T follicular helper cell (primary cell): ENCODE measurements at regions not wholly inside any gene's neighbourhood (a gene's known extent, or its start where the extent isn't known, plus 50 kb on each side); places are given as distances from the start of the nearest gene placed in this dataset.

Experiments
- DNase-seq: peaks from one replicate; pipeline ENCODE4 v3.0.0-alpha.2; 2020; ENCODE audit warnings: low read depth

DNA sequence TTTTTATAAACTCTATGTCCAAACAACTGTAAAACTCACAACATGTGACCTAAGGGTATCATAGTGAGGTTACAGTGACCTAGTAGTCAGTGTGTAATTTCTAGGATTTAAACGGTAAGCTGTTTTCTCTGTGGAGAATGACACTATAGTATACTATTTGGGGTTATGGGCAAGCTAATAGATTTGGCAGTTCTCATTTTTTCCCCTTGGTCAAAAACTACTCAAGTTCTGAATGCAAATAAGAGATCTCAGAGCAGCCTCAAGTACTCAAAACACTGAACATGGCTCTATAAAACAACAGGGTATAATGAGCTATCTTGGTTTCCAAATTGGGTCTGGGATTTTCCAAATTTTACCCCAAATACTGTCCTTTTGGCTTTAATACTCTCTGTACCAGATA lies 88.5 kb upstream of the HMCN1 start:
- DNase-seq = no peak

DNA sequence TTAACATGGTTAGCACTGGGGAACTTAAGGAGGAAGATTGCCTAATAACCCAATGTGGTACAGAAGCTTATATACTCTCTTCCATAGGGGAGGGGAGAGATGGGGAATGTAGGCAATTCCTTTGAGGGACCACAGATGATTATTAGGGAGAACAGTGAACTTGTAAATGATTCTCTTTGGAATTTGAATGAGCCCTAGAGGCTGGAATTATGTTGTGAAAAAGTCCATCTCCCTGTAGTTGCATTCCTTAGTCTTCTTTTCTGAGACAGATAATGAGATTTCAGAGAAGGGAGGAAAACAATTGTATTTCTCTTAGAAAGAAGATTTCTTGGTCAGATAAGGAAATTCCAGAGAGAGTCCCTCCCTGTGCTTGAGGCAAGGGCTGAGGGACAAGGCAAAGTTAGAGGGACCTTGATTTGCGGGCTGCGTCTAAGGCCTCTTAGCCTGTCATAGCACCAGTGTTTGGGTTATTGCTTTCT lies 89.0 kb upstream of the HMCN1 start:
- no peak for DNase-seq

- no peak for DNase-seq
Observed at GRCh38 chr1:185644531-185644930, 89.7 kb upstream of the HMCN1 start.

- no peak for DNase-seq
Observed at GRCh38 chr1:185636848-185637247, 97.3 kb upstream of the HMCN1 start.

GRCh38 chr1:185634704-185635103 lies 99.5 kb upstream of the HMCN1 start:
- no peak for DNase-seq

DNA sequence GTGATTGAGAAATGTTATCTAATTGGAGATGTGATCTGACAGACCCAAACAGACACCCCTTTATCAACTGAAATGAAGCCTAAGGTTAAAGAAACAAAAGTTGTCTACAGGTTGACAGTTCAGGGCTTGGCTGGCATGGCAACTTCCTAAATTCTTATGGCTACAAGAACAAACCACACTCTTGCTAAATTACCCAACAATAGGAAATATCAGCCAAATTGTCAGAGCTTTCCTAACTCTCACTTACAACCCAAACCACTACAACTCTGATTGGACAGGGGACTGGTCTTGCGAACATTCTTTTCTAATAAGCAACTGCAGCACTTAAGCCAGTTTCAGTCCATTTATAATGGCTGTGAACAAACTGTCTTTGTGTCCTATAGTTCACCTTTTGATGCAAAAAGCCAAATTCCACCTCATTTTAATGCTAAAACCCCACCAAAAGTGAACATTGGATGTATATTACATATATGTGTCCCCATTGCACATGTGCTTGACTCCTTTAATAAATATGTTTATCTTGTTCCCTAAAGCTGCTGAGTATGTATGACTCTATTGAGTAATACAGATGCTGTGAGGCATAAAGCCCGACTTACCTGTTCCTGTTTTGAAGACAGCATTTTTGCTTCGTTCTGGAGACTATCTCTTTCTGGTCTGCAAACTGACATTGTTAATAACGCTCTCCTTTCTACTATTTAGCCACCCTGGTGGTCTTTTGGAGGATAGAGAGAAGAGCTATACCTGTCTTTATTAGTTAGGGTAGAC lies 101.3 kb upstream of the HMCN1 start:
- DNase-seq = no peak

GRCh38 chr1:185631843-185632242 lies 102.3 kb upstream of the HMCN1 start:
- DNase-seq = no peak

DNA sequence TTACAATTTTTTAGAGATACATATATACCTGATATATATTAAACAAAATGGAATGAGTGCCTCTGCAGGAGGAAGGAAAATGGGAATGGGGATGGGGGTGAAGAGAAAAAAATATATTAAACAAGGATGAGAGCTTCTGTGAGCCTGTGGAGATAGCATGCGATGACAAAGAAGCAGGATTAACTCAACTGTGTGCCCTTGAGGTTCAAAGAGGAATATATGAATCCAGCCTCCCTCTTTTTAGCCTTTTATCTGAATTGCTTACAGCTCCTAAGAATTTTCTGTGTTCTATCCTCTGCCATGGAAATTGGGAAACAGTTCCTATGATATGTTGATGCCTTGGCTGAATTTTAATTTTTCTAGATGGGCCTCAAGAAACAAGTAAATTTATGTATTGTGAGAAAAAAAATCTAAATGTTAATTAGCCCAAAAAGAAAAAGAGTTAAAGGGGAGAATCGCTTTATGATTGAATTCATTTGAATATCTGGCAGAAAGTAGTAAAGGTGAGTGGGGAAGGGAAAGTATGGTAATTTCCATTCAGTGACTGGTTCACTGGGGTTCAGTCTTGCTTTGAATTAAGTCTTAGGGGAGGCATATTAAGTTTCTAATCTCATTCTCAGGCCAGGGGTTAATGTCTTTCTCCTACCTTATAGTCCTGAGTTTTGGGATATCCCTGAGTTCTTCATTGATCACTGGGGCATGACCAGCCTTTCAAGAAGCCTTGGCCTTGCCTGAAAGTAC lies 106.3 kb upstream of the HMCN1 start:
- DNase-seq = no peak

DNA sequence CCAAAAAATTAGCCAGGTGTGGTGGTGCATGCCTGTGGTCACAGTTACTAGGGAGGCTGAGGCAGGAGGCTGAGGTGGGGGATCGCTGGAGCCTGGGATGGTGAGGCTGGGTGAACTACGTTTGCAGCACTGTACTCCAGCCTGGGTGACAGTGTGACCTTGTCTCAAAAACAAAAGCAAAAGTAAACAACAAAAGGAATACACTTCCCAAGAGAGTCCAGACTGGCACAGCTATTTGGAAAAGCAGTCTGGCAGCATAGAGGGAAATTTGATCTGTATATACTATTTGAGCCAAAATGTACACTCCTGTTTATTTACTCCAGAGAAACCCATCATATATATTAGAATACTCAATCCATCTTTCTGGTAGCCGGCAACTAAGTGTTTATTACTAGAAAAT lies 107.0 kb upstream of the HMCN1 start:
- DNase-seq = no peak

DNA sequence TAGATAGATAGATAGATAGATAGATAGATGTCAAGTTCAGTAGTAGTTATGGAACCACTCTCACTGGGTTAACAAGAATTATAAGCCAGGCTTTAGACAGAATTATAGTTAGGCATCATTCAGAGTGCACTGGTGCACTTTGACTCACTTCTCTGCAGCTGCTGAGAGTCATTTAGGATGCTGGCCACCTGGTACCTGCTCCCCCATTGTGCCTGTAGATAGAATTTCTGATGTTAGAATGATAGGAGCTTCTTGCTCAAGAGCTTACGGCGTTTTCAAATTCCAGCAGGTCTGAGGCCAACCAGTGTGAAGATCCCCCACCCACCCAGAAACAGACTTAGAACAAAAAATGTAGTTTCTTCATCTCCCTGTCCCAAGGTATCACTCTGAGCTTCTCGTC lies 107.8 kb upstream of the HMCN1 start:
- DNase-seq = no peak

DNA sequence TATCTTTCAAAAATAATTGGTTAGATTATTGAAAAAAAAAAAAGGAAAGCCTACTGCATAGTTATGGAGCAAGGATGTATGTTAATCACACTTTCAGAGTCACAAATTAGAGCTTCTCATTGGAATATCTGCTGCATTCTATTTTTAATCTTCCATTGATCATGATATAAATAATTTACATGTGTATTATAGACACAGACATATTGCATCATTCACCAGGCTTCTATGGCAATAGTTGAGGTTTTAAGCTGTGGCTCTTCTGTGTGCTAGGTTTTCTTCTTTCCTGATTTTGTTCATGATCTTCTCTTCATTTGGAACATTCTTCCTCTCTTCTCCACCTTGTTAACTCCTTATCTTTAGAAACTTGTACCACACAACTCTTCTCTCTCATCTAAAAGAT lies 123.2 kb upstream of the HMCN1 start:
- no peak for DNase-seq

GRCh38 chr1:185608177-185608576 lies 126.0 kb upstream of the HMCN1 start:
- DNase-seq = no peak

DNA sequence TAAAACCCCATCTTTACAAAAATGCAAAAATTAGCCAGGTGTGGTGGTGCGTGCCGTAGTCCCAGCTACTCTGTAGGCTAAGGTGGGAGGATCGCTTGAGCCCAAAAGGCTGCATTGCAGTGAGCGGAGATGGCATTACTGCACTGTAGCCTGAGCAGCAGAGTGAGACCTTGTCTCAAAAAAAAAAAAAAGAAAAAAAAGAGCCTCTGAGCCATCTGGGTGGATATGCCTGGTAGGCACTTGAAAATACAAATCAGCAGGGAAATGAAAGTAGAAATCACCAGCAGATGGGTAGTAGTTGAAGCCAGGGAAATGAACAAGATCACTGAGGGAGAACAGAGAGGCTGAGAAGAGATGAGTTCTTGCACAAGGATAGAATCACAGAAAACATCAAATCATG lies 131.0 kb upstream of the HMCN1 start:
- DNase-seq = no peak

DNA sequence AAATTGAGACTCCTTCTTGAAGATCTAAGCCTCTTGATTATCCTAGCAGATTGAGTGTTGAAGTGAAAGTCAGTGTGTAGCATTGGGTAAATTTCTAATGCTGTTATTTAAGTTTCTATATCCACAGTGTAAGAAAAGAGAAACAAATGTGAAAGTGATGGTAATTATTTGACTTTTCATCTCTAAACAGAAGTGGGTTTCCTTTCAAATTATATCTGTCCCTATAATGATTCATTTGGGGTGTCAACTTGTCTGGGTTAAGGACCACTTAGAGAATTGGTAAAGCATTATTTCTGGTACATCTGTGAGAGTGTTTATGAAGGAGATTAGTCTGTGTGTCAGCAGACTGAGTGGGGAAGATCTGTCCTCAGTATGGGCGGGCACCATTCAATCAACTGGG lies 133.0 kb upstream of the HMCN1 start:
- DNase-seq = no peak

GRCh38 chr1:185600641-185601040 lies 133.6 kb upstream of the HMCN1 start:
- DNase-seq = no peak

DNA sequence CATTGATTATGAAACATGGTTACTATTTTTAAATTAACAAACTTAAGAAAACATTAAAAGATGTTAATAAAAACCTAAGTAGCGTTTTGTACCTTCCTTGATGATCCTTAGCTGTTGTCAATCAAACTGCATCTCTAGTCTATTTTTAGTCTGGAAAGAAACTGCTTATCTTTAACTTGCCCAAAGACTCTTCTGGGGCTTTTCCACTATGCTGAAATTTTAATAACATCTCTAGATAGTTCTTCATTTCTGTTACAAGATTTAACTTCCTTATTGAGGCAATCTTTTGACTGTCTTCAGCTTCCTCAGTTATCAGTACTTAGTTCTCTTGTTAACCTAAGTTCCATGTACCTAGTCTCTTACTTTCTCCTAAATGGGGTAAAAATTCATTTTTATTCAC lies 135.9 kb upstream of the HMCN1 start:
- DNase-seq = no peak

GRCh38 chr1:185595835-185596667 lies 138.1 kb upstream of the HMCN1 start:
- DNase-seq = peak; percentile 30

DNA sequence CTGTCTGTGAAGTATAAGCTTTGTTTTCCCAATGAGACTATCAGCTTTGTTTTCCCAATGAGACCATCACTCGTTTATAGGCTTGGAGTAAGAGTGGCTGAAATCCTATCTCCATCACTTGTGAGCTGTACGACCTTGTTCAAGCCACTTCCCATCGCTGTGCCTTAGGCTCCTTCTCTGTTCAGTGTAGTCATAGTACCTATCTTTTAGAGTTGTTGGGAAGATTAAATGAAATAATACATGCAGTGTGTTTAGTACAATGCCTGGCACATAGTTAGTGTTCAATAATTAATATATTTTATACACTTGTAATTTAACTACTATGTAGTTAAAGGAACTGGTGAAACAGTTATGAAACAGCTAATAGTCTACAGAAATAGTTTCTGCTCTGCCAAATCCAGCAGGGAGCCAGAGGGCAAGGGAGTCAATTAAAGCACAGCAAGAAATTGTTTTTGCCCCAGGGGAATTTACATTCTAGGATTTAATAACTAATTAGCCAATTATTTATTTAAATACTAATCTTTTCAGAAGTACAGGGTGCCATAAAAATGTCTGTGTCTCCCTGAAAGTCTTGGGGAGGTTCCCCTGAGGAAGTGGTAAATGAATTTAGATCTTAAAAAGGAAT lies 139.3 kb upstream of the HMCN1 start:
- DNase-seq = no peak

GRCh38 chr1:185593271-185593670 lies 140.9 kb upstream of the HMCN1 start:
- no peak for DNase-seq

DNA sequence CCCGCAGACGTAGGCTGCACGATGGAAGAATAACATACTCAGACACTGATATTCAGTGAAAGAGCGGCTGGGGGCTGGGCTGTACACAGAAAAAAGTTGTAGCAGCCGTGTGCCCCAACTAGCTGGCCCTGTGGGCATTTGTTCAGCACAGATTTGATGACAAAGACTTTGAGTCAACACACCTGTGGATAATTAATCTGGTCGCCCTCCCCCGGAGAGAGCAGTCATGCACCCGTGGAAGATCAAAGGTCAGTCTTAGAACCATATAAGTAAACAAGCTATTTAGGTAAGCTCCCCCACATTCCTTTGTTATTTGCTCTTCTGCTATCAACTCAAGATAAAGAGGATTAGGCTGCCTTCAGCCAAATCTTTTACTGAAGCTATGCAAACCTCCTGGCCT lies 148.4 kb upstream of the HMCN1 start:
- DNase-seq = no peak

- no peak for DNase-seq
Observed at GRCh38 chr1:185581961-185582725, 152.0 kb upstream of the HMCN1 start.
